Stimulated activated CD4-positive, alpha-beta T cell treated with anti-CD3 and anti-CD28 coated beads, Interleukin-2, amount 100 ng/mL, for 4 hours (primary cell): ENCODE measurements at regions not wholly inside any gene's neighbourhood (a gene's known extent, or its start where the extent isn't known, plus 50 kb on each side); places are given as distances from the start of the nearest gene placed in this dataset.

Experiments
- DNase-seq: peaks from one replicate; pipeline ENCODE4 v3.0.0-alpha.2; 2020; ENCODE audit warnings: low read depth

GRCh38 chr2:12113412-12113811 lies 367.0 kb downstream of the LPIN1 start:
- no peak for DNase-seq

DNA sequence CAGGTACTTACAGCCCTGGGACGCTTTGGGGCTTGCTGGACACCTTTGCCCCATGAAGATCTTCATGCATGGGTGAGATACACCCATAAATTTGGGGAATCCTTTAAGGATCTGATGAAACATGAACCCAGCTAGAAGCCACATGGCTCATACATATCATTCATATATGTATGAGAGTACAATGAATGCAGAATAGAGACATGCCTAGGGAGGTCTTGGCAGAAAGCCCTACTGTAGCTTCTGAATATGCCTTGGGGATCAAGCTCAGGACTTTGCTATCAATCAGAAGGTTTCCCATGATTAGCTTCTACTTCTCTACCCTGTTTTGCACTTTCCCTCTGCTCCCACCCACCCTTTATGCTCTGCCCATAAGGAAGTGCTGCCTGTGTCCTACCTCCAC lies 368.4 kb downstream of the LPIN1 start:
- no peak for DNase-seq

GRCh38 chr2:12116228-12116750 lies 369.9 kb downstream of the LPIN1 start:
- no peak for DNase-seq

DNA sequence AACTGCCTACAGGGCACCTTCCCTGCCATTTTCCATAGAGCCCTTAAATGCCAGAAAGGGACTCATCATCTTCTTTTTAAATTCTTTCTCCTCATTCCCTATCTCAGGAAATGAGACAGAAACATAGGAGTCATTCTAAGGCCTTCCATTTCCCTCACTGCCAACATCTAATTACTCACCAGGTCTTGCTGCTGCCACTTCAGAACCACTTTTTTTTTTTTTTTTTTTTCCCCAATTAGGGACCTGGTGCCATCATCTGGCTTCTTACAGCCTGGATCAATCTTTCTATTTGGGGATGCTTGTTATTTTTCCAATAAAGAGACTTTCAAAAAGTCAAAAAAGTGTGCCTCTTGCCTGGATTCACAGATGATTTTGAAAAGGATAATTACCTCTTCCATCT lies 373.4 kb downstream of the LPIN1 start:
- no peak for DNase-seq

GRCh38 chr2:12120281-12121150 lies 374.1 kb downstream of the LPIN1 start:
- no peak for DNase-seq

DNA sequence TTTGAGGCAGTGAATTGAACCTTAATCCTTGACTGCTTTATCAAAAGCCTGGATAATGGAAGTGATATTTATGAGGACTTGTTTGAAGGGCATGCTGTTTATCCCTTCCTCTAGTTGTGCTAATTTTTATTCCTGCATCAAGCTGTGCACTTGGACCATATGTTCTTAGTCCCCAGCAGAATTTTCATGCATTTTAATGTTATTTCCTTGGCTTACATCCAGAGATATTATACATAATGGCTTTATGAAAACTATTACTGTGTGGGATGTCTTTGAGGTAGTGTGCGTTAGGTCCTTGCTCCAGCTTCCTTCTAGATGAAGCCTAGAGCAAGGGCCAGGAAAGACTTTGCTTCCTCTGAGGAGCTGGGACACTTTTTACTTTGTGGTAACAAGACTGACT lies 378.4 kb downstream of the LPIN1 start:
- no peak for DNase-seq

DNA sequence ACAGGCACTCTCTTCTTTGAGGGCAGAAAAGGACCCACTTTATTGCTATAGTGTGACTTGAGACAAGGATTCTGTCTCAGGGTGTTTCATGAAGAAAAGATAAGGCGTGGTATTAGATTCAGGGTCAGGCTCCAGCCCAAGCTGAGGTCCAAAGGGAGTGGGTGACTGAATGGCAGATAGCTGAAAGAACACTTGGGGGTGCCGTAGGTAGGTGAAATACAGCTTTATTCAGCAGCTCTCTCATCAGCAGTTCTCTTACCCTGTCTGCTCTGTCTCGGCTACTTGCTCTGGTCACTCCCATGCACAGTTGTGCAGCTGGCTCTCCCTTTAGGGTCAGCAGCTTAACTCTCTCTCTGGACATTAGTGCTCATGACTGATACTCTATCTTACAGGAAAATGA lies 379.9 kb downstream of the LPIN1 start:
- no peak for DNase-seq

DNA sequence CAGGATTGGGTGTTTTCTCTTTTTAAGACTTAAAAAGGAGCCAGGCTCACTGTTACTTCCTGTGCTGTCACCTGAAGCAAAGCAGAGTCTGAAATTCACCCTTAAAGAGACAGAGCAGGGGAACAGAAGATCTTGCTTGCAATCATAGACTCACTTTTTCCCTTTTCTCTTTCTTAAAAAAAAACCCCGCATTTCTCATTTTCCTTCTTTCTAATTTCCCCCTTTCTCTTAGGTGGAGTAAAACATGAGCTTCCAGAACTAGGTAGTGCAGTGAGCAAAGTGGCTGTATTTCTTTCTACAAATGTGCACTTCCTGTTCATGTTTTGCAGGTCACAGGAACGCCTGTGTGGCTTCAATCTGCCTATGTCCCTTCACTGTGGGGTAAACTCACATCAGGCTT lies 381.2 kb downstream of the LPIN1 start:
- no peak for DNase-seq

- no peak for DNase-seq
Measured at GRCh38 chr2:12131975-12132374, 385.5 kb downstream of the LPIN1 start.

DNA sequence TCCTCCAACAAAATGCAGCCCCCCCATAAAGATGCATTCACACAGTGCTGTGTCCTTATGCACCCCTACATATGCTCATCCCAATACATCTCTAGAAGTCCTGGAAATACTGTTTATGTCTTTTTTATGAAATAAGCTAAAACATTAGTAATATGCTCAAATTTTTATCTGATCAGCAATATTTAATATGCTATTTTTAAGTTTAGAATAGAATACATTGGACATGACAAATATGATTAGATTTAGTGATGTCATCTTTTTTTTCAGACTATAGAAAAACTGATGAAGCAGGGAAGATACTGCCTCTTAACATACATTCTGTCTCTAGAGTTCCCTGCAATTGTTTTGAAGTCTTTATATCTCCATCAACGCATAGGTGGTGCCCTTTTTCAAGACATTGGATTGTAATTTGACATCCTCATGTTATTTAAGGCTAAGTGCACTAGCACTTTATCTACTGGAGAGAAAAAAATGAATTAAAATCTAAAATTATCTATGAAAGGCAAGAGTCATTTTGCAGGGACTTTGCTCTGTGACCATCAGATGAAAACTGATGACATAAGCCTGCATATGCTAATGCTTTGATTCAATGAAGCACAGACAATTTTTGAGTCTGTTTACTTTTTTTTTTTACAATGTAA lies 395.3 kb downstream of the LPIN1 start:
- DNase-seq = no peak

DNA sequence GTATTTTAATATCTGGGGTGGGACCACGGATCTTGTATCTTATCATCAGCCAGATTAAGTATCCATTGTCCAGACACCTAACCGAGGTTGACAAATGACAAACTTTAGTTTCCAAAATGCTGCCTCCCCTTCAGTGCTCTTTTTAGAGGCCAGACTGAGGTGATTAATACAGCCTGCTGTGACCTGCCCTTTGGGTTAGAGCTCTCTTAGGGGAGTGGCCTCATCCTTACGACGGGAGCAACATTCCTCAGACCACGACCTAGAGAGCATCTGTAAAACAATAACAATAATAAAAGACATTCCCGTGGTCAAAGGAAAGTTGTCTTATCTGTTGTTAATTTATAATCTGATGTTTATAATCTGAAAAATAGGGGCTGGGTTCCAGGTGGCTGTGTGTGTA lies 405.3 kb downstream of the LPIN1 start:
- no peak for DNase-seq

- no peak for DNase-seq
Measured at GRCh38 chr2:12152888-12153287, 406.5 kb downstream of the LPIN1 start.

- no peak for DNase-seq
Measured at GRCh38 chr2:12155303-12156051, 409.0 kb downstream of the LPIN1 start.

DNA sequence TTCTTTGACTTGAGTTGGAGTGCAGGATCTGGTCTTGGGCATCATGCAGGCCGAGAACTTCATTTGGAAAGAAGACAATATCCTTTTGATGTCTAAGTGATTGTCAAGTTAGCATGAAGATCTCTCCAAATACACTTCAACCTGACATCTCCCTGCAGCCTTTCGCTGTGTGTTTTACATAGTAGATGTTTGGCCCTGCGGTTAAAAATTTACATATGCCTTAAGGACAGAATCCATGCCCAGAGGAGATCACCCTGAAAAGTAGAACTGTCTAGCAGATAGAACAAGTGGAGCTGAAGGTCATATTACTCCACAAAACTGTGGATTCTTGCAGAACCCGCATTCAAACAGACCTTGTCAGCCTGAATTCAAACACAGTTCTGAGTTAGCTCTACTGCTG lies 409.9 kb downstream of the LPIN1 start:
- no peak for DNase-seq

- DNase-seq = no peak
Measured at GRCh38 chr2:12161085-12161484, 414.7 kb downstream of the LPIN1 start.

DNA sequence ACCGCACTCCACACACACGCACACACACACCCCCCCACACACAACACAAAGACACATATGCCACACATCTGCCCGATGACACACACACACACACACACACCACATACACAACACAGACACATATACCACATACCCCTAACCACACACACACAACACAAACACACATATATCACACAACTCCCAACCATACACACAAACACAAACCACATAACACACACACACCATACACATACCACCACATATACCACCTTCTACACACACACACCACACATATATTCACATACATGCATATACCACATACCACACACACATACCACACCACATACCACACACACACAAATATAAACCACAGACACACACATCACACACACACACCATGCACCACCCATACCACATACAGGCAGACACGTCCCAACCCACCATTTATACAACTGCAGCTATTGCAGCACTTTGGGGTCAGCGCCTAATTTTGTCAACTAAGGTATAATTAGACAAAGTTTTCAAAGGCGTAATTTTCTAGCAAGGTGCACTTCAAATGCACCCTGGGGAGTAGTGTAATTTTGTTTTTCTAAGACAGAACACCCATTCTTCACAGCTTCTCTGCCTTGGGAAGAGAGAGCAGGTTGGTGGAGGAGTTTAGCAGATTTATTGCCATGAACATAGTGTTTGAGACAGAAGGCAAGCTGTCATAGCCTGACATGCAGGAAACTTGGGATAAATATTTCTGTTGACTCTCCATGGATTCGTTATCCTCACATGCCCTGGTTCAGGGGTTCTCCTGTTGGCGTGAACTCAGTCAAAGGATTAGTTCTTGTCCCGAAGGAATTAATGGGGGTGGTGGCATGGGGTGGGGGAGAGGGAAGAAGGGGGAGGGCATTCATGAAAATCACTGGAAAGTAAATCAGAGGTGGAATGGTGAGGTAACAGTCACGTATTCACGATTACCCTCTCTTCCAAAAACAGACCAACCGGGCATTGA lies 416.1 kb downstream of the LPIN1 start:
- DNase-seq = no peak

- no peak for DNase-seq
Measured at GRCh38 chr2:12163866-12164265, 417.4 kb downstream of the LPIN1 start.

DNA sequence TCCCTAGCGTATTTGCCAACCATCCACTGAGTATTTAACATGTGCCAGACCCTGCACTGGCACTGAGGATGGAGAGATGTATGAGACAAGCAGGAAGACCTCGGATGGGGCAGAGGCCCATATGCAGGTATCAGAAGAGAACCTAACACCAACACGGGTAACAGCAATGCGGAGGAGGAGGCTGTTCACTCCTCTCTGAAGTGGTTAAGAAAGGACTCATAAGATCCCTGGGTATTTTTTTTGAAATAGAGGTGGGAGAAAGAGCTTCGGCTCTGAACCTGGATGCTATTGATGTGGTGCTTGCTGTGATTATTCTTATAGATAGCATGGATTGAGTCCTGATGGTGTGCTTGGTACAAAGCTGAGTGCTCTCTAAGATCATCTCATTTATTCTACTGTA lies 418.3 kb downstream of the LPIN1 start:
- no peak for DNase-seq

GRCh38 chr2:12167525-12168317 lies 421.3 kb downstream of the LPIN1 start:
- no peak for DNase-seq

DNA sequence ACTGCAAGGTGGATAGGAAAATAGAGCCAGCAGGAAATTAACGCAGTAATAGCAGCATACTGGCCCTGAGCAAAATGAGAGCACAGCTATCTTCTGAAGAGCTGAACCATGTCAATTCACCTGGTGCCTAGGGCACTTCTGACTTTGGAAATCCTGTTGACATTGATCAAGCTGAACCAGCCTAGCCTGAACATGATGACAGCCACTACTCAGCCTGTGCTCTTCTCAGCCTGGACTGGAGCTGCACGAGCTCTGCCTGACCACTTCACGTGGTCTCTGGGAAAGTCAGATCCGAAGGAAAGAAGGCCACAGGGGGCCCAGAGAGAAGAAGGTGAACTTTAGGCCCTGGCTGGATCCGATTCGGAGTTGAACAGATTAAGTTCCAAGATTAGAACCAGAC lies 421.9 kb downstream of the LPIN1 start:
- DNase-seq = no peak
